ENCODE measurements at regions not wholly inside any gene's neighbourhood (a gene's known extent, or its start where the extent isn't known, plus 50 kb on each side); places are given as distances from the start of the nearest gene placed in this dataset.
"Not testable (repeated sequence)": the region's sequence is repeated elsewhere in the genome, so short reads cannot be mapped to it uniquely, and the experiment has no call there.

- peak in 1 of 3 donors; percentile 4 for DNase-seq
Observed at GRCh38 chr2:166743482-166743881, 144.8 kb upstream of the XIRP2 start.

DNA sequence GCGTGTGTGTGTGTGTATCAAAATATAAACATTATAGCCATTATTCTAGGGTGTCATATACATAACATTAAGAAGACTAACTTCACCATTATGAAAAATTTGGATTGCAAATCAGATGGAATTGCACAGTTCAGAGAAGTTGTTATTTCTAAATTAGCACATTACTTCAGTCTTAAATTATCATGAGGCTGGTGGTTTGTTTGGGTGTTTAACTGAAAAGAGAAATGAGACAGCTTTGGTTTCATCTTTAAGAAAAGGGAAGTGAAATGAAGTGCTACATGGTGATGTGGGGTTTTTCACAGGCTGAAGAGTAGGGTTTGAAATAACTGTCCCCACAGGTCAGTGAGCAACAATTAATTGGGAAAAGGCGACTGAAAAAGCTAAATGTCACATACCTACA lies 161.2 kb upstream of the XIRP2 start:
- DNase-seq, result no peak

GRCh38 chr2:166725927-166726924 lies 162.1 kb upstream of the XIRP2 start:
- no peak for DNase-seq

DNA sequence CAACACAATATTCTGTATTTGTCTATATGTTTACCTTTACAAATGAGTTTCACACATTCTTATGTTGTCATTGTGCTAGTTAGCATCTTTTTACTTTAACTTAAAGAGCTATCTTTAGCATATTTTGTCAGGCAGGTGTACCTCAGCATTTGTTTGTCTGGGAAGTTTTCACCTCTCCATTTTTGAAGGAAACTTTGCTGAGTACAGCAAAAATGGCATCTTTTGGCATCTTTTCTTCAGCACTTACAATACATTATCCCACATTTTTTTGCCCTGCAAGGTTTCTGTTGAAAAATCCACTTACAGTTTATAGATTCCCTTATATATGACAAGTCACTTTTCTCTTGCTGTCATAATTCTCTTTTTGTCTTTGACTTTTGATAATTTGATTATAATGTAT lies 171.3 kb upstream of the XIRP2 start:
- no peak for DNase-seq

DNA sequence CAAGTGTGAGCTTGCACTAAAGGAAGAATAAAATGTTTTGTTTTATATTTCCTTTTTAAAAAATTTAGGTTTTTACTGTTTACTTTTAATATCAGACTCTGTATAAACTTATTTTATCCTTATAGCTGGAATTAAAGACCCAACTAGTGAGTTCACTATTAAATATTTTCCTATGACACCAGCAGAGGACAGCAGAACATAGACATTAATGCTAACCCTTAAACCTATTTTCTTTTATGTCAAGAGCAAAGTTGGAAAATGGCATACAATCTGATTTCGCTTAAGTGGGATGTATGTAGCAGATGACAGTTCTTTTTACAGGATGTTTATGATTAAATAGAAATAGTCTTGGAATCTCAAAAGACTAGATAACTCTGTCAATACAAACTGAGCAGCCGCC lies 188.2 kb upstream of the XIRP2 start:
- DNase-seq, result peak in 2 of 3 donors; percentile 3 to 38

DNA sequence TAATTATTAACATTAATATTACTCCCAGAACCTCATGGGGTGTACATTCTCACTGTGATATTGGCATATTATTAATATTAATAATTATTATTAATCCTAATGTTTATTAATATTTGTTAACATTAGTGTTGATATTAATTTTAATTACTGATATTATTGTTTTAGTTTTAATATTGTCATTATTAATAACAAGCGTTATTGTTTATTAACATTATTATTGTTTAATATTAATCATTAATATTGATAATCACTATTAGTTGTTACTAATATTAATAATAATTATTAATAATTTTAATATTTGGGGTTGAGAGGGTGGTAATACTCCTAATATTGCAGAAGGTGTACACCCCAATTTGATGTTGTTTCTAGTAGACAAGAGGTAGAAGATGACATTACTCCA lies 193.1 kb upstream of the XIRP2 start:
- DNase-seq, result no peak

DNA sequence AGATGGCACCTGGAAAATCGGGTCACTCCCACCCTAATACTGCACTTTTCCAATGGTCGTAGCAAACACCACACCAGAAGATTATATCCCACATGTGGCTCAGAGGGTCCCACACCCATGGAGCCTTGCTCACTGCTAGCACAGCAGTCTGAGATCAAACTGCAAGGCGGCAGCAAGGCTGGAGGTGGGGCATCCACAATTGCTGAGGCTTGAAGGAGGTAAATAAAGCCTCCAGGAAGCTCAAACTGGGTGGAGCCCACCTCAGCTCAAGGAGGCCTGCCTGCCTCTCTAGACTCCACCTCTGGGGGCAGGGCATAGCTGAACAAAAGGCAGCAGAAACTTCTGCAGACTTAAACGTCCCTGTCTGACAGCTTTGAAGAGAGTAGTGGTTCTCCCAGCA lies 192.0 kb upstream of the SCN7A start:
- not testable (repeated sequence) for DNase-seq

DNA sequence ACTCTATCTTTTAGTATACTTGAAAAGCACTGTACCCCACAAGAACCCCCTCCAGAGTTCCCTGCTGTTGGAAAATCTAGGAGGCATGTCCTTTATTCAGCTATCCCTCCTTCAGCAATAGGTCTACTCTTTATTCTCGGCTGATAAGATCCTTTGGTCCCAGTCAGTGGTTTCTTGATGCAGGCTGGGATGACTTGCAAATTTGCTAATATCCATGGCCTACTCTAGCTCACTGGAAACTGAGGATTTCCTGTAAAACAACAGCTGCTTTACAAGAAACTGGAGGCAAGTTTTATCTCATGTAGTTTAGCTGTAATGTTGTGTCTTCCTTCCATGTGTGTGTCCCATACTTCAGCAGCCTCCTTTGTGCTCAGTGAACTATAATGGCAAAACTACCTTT lies 183.9 kb upstream of the SCN7A start:
- DNase-seq, result no peak

GRCh38 chr2:166676716-166677115 lies 182.7 kb upstream of the SCN7A start:
- DNase-seq, result peak in 1 of 3 donors; percentile 4

- DNase-seq, result no peak
Observed at GRCh38 chr2:166675553-166675952, 181.5 kb upstream of the SCN7A start.

DNA sequence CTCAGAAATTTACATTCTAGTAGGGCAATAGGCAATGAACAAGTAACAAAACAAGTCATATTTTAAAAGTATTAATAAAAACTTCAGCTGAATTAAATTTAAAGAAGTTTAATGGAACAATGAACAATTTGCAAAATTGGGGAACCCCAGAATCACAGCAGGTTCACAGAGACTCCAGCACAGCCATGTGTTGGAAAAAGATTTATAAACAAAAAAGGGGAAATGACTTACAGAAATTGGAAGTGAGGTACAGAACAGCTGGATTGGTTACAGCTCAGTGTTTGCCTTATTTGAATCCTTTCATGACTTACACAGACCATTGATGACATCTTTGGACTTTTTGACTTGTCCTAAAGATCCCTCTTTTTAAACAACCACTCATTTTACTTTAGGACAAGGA lies 179.9 kb upstream of the SCN7A start:
- DNase-seq, result no peak

- DNase-seq, result peak in 1 of 3 donors; percentile 10
Observed at GRCh38 chr2:166671801-166672200, 177.8 kb upstream of the SCN7A start.

GRCh38 chr2:166671235-166671634 lies 177.2 kb upstream of the SCN7A start:
- peak in 1 of 3 donors; percentile 29 for DNase-seq

DNA sequence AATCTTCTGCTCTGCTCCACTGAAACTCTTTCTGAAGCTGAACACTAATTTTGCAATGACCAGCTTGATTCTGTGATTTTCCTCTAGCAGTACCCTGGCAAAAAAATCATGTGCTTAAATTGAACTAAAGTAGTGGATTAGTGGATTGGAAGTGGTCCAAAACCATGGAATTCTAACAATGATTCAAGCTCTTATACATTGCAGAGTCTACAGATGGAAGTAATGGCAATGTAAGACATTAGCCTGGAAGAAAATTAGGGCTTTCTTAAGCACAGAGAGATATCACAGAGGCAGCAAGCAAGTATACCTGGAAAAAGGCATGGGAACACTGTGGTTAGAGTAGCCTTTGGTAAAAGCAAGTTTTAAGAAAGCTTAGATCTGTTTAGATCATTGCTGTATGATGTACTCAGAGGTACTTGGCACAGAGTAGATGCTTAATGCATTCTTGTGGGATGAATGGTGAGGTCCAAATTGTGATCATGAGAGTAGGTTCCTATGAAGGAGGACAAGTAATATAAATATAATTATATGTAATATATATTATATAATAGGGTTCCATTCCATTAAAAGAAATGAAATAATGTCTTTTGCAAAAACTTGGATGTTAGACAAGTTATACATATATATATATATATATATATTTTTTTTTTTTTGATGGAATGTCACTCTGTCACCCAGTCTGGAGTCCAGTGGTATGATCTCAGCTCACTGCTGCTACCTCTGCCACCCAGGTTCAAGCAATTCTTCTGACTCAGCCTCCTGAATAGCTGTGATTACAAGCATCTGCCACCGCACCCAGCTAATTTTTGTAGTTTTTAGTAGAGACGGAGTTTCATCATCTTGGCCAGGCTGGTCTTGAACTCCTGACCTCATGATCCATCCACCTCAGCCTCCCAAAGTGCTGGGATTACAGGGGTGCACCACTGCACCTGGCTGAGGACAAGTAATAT lies 172.2 kb upstream of the SCN7A start:
- peak in 2 of 3 donors; percentile 23 to 41 for DNase-seq

GRCh38 chr2:166661824-166662223 lies 167.8 kb upstream of the SCN7A start:
- no peak for DNase-seq

GRCh38 chr2:166661391-166661790 lies 167.3 kb upstream of the SCN7A start:
- no peak for DNase-seq

DNA sequence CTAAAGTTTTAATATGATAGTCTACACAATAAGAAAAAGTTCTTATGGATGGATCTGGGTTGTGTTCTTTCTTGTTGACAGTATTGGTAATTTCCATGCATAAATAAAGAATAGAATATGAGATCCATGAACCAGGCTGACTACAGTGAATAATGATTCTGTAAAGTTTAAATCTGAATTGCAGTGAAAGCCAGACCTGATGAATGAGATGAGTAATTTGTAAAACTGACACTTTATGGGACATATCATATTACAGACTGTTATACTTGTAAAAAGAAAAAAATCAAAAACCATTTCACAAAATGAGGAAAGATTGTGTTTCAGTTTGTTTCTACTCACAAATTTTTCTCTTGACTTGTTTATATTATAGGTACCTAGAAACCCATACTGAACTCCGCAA lies 164.9 kb upstream of the SCN7A start:
- DNase-seq, result no peak

- DNase-seq, result no peak
Observed at GRCh38 chr2:166653185-166653813, 159.2 kb upstream of the SCN7A start.

DNA sequence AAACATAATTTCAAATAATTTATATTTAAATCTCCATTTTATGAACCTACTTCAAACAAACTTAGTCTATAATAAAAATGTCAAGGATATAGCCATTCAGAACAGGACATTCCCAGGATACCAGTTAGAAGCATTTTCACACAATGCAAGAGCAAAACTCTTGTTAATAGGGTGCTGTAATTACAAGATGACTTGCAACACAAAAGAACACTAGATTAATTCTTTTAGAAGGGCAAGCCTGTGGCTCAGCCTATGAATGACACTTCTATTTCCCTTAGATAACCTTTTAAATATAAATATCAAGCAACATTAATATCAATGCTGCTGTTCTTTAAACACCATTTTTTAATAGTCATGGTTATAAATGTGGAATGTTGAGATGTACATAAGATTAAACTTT lies 157.9 kb upstream of the SCN7A start:
- DNase-seq, result no peak

- DNase-seq, result peak in 1 of 3 donors; percentile 34
Observed at GRCh38 chr2:166651080-166651675, 157.1 kb upstream of the SCN7A start.

GRCh38 chr2:166647935-166648334 lies 153.9 kb upstream of the SCN7A start:
- DNase-seq, result no peak

GRCh38 chr2:166643980-166644379 lies 149.9 kb upstream of the SCN7A start:
- DNase-seq, result no peak
